Bronchial epithelial cell (primary cell): ENCODE measurements at regions not wholly inside any gene's neighbourhood (a gene's known extent, or its start where the extent isn't known, plus 50 kb on each side); places are given as distances from the start of the nearest gene placed in this dataset.

Experiments
- DNase-seq: peaks from one replicate; pipeline ENCODE4 v3.0.0-alpha.2; 2010; ENCODE audit warnings: low read depth
- FAIRE-seq: peaks from 2 replicates; lab custom pipeline; 2011; peaks lifted over from hg19 to GRCh38; lab: Jason Lieb, UNC
- H3K27me3 ChIP-seq: 2 replicates; pipeline ENCODE4 v1.5.1; 2011; ENCODE audit warnings: low read length; ENCODE audit not compliant: control insufficient read depth, insufficient read depth
- H3K36me3 ChIP-seq: 2 replicates; pipeline ENCODE4 v1.5.1; 2011; ENCODE audit warnings: low read length; ENCODE audit not compliant: control insufficient read depth, insufficient read depth
- H3K4me3 ChIP-seq: 2 replicates; pipeline ENCODE4 v1.5.1; 2011; ENCODE audit warnings: mild to moderate bottlenecking, low read depth, low read length, control low read depth
- TF ChIP-seq, protein P1 (sequence below): IDR thresholded peaks from 2 replicates; pipeline ENCODE4 v1.5.1; 2011; ENCODE audit warnings: mild to moderate bottlenecking, moderate library complexity, low read length, control low read depth, inconsistent platforms; ENCODE audit not compliant: insufficient read depth, severe bottlenecking

DNA sequence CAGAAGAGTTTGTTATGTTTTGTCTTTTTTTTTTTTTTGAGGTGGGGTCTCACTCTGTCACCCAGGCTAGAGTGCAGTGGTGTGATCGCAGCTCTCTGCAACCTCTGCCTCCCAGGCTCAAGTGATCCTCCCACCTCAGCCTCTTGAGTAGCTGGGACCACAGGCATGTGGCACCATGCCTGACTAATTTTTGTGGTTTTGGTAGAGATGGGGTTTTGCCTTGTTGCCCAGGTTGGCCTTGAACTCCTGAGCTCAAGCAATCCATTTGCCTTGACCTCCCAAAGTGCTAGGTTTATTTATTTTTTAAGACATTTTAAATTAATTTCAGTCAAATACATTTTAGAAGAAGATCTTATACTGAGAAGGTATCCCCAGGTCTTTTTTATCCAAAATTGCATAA, 366.7 kb downstream of the KCNJ2 start:
- H3K27me3 ChIP-seq = no peaks in the 10 kb centered on the region
- no peaks in the 10 kb centered on the region for H3K36me3 ChIP-seq
- H3K4me3 ChIP-seq = no peak overlapping the region
- DNase-seq (no peak), FAIRE-seq (no peak)
- TF ChIP-seq, protein P1, sequence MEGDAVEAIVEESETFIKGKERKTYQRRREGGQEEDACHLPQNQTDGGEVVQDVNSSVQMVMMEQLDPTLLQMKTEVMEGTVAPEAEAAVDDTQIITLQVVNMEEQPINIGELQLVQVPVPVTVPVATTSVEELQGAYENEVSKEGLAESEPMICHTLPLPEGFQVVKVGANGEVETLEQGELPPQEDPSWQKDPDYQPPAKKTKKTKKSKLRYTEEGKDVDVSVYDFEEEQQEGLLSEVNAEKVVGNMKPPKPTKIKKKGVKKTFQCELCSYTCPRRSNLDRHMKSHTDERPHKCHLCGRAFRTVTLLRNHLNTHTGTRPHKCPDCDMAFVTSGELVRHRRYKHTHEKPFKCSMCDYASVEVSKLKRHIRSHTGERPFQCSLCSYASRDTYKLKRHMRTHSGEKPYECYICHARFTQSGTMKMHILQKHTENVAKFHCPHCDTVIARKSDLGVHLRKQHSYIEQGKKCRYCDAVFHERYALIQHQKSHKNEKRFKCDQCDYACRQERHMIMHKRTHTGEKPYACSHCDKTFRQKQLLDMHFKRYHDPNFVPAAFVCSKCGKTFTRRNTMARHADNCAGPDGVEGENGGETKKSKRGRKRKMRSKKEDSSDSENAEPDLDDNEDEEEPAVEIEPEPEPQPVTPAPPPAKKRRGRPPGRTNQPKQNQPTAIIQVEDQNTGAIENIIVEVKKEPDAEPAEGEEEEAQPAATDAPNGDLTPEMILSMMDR = no peak

DNA sequence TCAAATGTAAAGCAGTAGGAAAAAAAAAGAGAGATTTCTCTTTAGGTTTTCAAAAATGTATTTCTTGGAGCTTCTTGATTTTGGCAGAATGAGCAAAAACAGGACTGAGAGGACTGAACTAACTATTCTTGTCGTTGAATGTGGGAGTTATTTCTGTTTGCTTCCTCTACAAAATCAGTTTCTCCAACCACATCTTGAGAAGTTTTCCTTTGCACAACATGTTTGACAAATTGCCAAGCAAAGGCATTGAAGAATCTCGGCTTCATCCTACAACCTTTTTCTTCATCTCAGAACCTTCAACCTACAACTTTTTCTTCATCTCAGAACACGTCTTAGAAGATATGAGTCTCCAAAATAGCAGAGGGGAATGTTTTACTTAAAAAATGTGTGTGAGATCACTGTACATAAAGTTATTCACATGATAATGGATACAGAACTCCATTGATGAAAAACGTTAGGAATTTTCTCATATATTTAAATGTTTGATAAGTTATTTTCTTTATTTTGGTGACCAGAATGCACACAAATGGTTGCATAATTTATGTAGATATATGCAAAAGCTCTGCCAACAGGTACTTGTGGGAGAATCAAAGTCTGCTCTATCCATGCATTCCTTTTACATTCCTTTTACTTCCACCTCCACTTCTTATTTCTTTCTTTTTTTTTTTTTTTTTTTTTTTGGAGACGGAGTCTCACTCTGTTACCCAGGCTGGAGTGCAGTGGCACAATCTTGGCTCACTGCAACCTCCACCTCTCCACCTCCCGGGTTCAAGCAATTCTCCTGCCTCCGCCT, 370.0 kb downstream of the KCNJ2 start:
- FAIRE-seq (no peak), DNase-seq (no peak)
- no peaks in the 10 kb centered on the region for H3K36me3 ChIP-seq
- H3K4me3 ChIP-seq = no peak overlapping the region
- TF ChIP-seq, protein P1 = no peak
- no peaks in the 10 kb centered on the region for H3K27me3 ChIP-seq

DNA sequence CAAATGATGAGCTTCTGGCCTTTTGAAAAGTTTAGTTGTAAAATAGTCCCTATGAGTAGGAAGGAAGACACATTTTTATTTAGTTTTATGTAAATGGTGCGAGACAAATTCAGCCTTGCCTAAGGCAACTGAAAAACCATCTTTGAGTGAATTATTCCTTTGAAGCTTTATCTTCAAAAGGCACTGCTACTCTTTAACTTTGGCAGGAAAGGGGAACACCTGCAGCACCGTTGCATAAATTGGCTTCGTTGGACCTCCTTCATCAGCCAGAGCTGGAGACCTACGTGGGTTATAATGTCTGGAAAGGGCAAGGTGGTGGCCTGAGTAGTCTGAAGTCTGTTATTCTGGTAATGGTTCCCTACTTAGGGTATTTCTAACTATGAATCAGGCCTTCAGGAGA, 373.5 kb downstream of the KCNJ2 start:
- H3K4me3 ChIP-seq = no peak overlapping the region
- H3K27me3 ChIP-seq = no peaks in the 10 kb centered on the region
- H3K36me3 ChIP-seq = no peaks in the 10 kb centered on the region
- FAIRE-seq (no peak), DNase-seq (no peak)
- TF ChIP-seq, protein P1 = no peak

DNA sequence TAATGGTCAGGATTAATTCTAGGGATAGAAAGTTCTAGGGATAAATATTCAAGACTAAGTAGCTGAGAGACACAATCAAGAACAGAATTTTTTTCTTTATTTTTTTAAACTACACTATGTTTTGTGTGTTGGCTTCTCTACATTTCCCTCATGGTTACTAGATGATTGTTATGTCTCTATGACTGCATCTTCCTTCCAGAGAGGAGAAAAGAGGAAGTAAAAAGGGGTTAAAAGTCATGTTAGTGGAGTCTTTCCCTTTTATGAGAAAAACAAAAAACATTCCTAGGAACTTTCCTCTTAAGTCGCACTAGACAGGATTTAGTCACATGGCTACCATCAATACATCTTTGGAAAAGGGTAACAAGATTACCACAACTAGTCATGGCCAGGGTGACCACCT, 375.0 kb downstream of the KCNJ2 start:
- no peak for FAIRE-seq
- TF ChIP-seq, protein P1 = no peak
- no peaks in the 10 kb centered on the region for H3K27me3 ChIP-seq
- no peak overlapping the region for H3K4me3 ChIP-seq
- no peaks in the 10 kb centered on the region for H3K36me3 ChIP-seq
- DNase-seq = no peak

DNA sequence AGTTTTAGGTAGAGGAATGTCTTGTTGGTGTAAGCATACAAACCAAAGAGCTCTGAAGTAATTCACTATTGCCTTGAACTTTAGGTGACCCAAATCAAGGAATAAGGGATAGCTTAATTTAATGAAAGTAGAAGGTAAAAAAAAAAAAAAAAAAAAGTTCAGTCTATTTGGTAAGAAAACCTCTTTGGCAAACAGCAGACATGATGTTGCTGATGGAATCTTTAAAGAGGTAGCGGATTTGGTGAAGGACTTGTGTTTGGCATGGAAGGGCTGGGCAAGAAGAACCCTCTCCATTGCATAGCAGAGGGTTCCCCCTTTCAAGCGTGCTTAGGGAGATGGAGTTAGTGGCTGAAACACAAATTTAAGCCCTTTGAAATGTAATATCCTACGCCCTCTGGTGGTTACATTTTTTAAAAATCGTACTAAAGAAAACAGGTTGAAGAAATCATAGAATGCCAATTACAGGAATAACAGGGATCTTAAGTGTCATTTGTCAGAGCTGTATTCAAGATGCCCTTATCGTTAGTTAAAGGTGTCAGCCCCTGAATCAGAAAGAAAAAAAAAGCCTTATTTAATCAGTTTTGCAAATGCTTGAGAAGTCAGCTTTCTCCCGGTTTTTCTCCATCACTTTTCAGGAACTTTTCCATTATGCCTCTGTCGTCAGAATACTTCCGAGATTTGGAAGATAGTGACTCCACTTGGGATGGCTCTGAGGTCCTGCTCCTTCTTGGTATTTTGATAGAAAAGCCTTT, 383.1 kb downstream of the KCNJ2 start:
- Histone ChIP-seq H3K36me3 (no peaks in the 10 kb centered on the region), H3K27me3 (no peaks in the 10 kb centered on the region), H3K4me3 (no peak overlapping the region)
- peak; percentile 49 for DNase-seq
- no peak for FAIRE-seq
- TF ChIP-seq, protein P1 = peak; percentile 25
